ENCODE measurements at regions not wholly inside any gene's neighbourhood (a gene's known extent, or its start where the extent isn't known, plus 50 kb on each side); places are given as distances from the start of the nearest gene placed in this dataset.

DNA sequence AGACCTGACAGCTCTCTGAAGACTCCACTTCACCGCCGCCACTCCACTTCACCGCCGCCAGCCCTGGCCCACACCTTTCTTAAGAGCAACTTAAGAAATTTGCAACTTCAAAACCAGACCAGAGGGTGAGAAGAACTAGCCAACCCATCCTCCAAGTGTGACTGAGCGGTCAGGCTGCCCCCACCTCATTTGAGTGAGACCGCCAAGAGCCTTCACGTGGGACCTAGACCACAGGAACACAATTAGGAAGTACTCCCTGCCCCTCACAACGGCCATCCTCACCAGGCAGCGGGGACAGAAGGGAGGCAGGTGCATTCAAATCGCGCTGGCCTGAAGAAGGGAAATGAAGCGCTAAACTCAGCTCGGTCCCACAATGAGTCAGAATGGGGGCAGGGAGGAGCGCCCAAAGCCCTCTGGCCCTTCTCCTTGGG, 156.8 kb upstream of the BCL6 start:
- DNase-seq, result no peak

- no peak for DNase-seq
Observed at GRCh38 chr3:187902936-187903335, 157.7 kb upstream of the BCL6 start.

DNA sequence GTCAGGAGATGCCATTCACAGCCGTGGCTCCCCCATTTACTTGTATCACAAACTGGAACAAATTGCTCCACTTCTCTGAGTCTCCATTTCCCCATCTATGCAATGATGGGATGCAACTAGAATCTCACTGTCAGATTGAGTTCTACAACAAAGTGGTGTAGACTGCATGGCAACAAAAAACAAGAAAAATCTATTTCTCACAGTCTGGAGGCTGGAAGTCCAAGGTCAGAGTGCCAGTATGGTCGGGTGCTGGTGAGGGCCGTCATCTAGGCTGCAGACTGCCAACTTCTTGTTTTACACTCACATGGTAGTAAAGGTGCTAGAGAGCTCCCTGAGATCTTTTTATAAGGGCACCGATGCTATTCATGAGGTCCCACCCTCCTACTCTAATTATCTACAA, 158.4 kb upstream of the BCL6 start:
- no peak for DNase-seq

GRCh38 chr3:187906416-187906815, 161.1 kb upstream of the BCL6 start:
- no peak for DNase-seq

GRCh38 chr3:187906920-187907319, 161.7 kb upstream of the BCL6 start:
- no peak for DNase-seq

- DNase-seq, result no peak
Observed at GRCh38 chr3:187909866-187910265, 164.6 kb upstream of the BCL6 start.

DNA sequence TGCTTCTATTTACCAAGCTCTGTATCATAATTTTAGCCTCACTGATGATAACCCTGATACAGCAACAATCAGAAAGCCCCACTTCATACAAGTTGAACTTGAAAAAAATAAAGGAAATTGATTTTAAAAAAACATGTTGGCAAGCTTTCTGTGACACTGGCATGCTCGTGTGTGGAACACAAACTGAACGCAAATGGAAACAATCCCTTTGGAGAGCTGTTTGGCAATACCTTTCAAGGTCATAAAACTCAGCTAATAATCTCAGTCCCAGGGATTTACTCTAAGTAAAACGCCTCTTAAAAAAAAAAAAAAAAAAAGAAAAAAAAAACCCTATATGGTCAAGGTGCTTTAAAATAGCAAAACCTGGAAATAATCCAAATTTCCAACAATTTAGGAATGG, 166.7 kb upstream of the BCL6 start:
- DNase-seq, result no peak

DNA sequence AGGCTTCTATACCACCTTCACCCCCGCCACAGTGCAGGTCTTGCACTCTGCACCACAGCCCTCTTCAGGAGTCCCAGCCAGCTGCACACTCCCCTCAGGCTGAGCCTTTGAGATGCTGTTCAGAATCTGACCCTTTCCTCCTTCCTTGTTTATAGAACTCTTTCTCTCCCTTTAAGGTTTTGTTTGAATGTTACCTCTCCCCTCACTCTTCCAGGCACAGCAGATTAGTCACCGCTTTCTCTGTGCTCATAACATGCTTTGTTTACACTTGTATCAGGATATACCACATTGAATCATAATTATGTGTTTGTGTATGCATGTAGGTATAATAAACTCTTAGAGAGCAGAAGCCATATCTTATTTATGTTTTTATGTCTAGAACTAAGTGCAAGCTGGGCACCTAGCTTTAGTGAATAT, 168.4 kb upstream of the BCL6 start:
- DNase-seq, result peak; percentile 25

- no peak for DNase-seq
Observed at GRCh38 chr3:187914231-187914630, 169.0 kb upstream of the BCL6 start.

DNA sequence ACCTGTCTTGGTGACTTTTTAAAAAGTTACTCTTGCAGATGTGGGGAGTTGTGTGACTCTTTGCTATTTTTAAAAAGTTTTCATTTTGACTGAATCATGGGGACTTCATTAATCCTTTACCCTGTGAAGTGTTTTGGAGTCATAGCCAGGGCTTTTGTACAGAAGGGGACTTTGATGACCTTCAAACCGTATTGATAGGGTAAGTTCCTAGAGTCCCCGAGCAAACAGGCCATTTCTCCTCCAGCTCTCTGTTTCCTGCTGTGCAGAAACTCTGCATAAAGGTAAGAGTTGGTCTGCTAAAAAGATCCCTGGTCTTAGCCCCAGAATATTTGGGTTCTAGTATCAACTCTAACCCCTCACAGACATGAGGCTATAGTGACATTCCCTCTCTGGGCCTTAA, 170.8 kb upstream of the BCL6 start:
- DNase-seq, result no peak

GRCh38 chr3:187918081-187918644, 172.9 kb upstream of the BCL6 start:
- no peak for DNase-seq

- peak; percentile 90 for DNase-seq
Observed at GRCh38 chr3:187919048-187919447, 173.8 kb upstream of the BCL6 start.

DNA sequence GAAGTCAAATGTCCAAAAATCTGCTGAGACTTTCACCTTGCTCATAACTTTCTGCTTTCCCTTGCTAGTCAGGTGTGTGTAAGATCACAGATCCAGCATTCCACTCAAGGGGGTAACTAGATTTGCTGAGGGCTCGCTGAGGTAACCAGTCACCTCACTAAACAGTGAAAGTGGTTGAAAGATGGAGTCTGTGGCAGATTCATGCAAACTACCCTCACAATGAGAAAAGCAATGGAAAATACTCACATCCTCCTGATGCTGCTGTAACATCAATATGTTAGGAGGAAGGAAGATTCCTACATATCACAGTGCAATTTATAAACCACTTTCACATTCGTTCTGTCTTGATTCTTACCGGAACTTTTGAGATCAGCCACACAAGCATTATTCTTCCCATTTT, 174.3 kb upstream of the BCL6 start:
- peak; percentile 68 for DNase-seq

DNA sequence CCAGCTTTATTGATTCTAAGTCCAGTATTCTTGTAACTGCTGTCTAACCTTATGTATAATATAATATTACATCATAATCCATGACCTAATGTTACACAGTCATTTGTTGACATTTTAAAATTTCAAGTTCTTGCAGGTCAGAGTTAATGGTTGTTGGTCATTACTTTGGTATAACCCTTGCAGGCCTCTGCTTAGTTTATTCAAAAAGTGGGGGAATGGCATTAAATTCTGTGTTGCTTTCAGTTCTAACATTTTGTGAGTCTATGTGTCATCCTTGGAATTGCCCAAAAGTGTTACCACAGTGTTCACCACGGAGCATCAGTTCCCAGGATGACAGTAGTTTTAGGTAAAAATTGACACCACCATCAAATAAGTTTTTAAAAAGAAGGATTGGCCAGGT, 174.8 kb upstream of the BCL6 start:
- DNase-seq, result peak; percentile 26

DNA sequence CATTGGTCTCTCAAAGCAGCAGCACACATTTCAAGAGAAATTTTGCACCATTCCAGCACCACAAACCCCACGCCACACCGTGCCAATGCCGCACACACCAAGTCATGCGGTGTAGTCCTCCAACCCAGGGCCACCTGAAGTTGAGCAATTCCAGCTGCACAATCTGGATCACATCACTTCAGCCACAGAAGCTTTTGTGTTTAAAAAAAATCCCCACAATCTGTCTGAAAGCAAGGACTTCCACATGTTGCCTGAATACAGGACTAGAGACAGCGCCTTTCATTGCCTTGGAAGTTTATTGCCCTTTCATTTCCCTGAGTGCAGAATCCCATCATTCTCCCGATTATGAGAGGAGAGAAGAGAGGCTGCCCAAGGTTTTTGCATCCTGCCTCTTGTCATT, 175.6 kb upstream of the BCL6 start:
- no peak for DNase-seq

DNA sequence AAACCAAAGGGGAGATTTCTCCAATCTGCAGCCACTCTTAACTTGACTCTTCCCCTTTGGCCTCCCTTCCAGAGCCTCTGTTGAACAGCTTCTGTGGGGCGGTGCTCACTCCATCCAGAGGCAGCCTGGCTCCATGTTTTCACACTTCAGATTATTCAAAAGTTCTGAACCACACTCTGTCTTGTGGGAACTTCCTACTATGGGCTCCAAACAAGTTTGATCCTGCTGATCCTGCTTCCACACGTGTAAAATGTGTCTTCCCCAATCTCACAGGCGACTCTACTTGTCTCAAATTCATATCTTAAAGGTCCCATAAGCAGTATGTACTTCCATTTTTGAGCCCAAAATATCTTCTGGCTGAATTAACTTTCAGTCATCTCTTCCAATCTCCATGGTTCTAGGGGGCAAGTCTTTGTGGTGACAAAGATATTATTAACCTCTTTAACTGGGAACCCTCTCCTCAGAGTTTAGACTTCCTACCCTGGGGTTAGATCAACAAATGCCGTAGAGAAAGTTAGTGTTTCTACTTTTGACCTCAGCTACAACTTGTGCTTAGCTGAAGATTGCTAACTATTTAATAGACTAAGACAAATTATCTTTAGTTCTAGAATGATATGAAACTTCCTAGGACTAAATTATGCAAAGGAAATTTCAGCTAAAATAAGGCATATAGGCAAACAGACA, 176.3 kb upstream of the BCL6 start:
- DNase-seq, result no peak

DNA sequence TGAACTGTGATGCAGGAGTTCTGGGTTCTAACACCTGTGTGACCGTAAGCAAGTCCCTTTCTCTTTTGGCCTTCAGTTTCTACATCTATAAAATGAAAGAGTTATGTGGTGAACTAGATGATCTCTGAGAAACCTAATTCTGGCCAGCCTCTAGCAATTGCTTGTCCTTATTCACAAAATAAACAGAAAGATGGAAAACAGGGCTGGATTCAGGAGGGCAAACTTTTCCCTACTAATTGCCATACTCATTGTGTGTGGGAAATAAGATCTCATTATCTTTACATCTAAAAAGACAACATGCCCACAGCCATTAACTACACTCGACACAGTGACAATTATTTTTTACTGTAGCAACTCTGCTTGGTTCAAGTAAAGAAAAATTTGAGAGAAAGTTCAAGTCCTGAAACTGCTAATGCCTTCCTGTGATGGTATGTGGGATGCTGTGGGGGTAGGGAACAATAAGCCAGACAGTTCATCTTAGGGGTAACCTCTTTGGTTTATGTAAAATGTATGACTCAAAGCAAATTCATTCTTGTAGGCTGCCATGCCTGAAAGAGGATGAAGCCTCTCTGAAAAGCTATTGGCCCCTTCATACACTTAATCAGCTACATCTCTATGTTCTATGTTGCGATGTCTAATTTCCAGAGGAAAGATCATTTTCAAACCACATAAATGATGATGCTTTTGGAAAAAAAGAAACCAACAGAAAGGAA, 177.6 kb upstream of the BCL6 start:
- peak; percentile 84 for DNase-seq

- no peak for DNase-seq
Observed at GRCh38 chr3:187924651-187925050, 179.4 kb upstream of the BCL6 start.

DNA sequence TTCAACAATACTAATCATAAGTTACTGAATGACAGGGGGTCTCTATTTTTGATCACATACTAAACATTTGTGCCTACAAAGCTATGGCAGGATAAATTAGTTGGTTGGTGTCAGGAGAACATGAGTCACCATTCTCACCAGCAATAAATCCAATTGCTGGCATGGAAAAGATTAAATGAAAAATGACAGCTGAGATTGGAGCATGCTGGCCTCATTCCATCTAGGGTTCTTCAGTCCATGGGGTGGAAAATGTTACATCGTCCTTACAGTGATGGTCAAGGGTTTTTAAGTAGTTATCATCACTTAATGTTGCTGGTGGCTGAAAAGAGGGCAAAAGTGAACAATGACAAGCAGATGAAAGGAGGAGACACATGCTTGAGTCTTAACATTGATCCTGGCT, 180.1 kb upstream of the BCL6 start:
- DNase-seq, result no peak

DNA sequence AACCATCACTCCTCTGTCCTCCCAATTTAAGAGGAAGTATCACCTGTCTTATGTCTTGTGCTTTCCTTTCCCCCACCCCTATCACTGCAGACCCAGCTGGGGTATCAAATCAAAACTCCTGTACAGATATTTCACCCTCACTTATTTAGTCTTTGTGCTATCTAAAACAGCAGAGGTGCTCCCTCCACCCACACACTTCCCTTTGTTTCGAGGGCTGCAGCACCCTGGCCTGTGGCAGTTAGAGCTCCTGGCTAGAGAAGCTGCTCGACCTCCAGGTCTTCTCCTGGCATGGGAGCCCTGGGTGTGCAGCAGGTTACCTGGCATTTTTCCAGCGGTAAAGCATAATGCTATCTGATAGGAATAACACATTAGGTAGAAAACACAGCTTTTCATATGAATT, 181.4 kb upstream of the BCL6 start:
- peak; percentile 36 for DNase-seq

- DNase-seq, result no peak
Observed at GRCh38 chr3:187927565-187927964, 182.3 kb upstream of the BCL6 start.

DNA sequence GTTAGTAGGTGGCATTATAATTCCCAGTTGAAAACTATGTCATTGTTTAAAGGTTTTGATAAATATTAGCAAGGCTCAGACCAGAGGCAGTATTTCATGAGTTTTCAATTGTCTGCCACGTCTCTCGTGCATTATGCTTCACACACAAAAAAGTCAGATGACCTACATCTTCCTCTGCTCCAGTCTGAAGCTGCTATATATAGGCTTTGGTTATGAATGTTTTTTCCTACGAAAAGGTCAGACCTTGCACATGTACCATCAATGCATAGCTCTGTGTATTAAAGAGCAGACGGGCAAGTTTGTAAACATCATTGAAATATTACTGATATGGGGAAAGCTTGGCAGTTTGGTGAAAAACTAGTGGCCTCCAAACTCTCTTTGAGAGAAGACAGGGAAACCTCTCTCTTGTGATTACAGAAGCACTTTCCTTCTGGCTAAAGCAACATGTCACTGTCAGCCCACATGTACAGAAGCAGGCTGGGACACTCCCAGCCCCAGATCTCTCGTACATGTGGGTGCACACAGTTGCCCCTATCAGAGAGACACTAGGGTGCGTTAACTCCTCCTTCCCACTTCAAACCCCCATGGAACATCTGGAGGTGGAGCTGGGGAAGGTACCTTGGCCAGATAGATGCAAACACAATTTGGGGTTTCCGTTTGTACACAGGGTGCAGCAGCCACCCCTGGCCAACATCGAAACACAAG, 184.0 kb upstream of the BCL6 start:
- DNase-seq, result peak; percentile 22

DNA sequence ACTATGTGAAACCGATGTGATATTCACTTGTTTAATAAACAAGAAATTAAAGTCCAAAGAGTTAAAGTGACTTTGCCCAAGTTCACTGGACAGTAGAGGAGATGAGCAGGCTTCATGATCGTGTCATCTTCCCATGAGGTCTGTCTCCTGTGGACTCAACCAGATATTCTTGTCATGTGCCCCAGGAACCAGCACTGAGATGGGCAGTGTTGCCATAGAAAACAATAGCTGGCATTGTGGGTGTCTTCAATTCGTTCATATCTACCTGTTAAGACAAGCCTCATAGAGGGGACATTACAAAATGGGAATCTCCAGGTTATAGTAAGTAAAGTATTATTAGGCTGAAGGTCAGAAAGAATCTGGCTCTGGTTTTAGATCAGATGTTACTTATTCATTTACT, 184.8 kb upstream of the BCL6 start:
- DNase-seq, result no peak

- no peak for DNase-seq
Observed at GRCh38 chr3:187931101-187931500, 185.8 kb upstream of the BCL6 start.
